ENCODE measurements at regions not wholly inside any gene's neighbourhood (a gene's known extent, or its start where the extent isn't known, plus 50 kb on each side); places are given as distances from the start of the nearest gene placed in this dataset.
A peak's percentile ranks its signal among the peaks of the same experiment; 100 is the strongest.

DNA sequence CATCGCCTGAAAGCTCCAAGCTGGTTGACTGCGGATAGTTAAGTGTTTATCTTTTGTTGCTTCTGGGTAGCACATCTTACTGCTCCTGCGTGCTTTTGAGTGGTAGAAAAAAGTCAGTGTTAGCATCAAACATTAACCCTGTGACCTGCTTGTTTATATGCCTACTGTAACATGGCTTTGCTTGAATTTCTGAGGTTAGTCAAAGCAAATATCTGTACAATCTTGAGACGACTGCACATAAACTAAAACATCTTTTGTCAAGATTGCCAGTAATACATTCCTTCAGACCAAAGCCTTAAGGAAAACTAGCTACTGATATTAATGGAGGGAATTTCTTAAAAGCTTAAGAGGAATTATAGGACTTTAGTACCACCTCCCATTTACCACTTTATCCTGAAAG is 163.7 kb downstream of the BAMBI start:
- no peak for ATAC-seq
- DNase-seq (ENCODE audit: extremely low read depth in 1 of 4, low spot score in 3 of 4), result no peak
- ChIA-PET CTCF (ENCODE audit: low intra/inter-chr PET ratio) (interaction anchor here (0.6 kb wide), 2 partner anchors 176 to 424 kb away, joined by 3 read pairs; no protein-coding TSS in a partner anchor), POLR2A (interaction anchor here (0.7 to 1.8 kb wide), 4 partner anchors 9 to 21 kb away, joined by 3 to 8 read pairs (median 3); no protein-coding TSS in a partner anchor)
- Histone ChIP-seq H3K79me2 (ENCODE audit: control insufficient read depth, insufficient read depth, low read length) (no peaks in the 10 kb centered on the region), H2AFZ (ENCODE audit: low read depth, low read length) (peak overlapping the region; percentile 13; the same call in 1 of the 2 replicates), H3K4me3 (no peak overlapping the region), H3K4me1 (replicated peaks in 1 of 2; ENCODE audit: control insufficient read depth in 2 of 2, insufficient read depth in 2 of 2, low read length in 2 of 2) (peaks cover 7 to 48% of the 10 kb centered on the region in 2 experiments), H3K9ac (ENCODE audit: insufficient read depth in 1 of 2, low read depth in 2 of 2, low read length in 2 of 2) (no peak overlapping the region), H4K20me1 (replicated peaks; ENCODE audit: control insufficient read depth, insufficient read depth, low read length) (no peaks in the 10 kb centered on the region), H3K4me2 (ENCODE audit: insufficient read depth, low read length) (no peak overlapping the region), H3K9me1 (ENCODE audit: control insufficient read depth, insufficient read depth, low read length) (no peaks in the 10 kb centered on the region), H3K27me3 (ENCODE audit: control insufficient read depth in 2 of 2, insufficient read depth in 2 of 2, low read length in 2 of 2) (no peaks in the 10 kb centered on the region), H3K27ac (ENCODE audit: extremely low read depth, low read depth, low read length) (no peak overlapping the region), H3K36me3 (ENCODE audit: control insufficient read depth, insufficient read depth, low read length) (no peaks in the 10 kb centered on the region; the same call in 2 of the 3 replicates), H3K9me3 (replicated peaks; ENCODE audit: control insufficient read depth, insufficient read depth, low read depth, low read length) (peaks cover 18% of the 10 kb centered on the region)
- BruUV-seq (replicated peaks), result no TSS peak
- intact Hi-C loops (cut with micrococcal nuclease) (no loop called here), in situ Hi-C loops (cut with MboI) (no loop called here)
- FAIRE-seq, result no peak
- 0 out of 4 replicates have a peak, but pooled peaks of 1 of the 2 experiments have one; percentile 16 for TF ChIP-seq KDM1A (IDR thresholded peaks at IDR 0.05)
- TF ChIP-seq, protein P1, sequence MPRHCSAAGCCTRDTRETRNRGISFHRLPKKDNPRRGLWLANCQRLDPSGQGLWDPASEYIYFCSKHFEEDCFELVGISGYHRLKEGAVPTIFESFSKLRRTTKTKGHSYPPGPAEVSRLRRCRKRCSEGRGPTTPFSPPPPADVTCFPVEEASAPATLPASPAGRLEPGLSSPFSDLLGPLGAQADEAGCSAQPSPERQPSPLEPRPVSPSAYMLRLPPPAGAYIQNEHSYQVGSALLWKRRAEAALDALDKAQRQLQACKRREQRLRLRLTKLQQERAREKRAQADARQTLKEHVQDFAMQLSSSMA (CRISPR knock-in tag; IDR thresholded peaks at IDR 0.05), result no peak
- 52% methylated on average over 4 of the region's 4 CpGs for WGBS (ENCODE audit: insufficient coverage, low coverage, missing lambda C conversion rate)

DNA sequence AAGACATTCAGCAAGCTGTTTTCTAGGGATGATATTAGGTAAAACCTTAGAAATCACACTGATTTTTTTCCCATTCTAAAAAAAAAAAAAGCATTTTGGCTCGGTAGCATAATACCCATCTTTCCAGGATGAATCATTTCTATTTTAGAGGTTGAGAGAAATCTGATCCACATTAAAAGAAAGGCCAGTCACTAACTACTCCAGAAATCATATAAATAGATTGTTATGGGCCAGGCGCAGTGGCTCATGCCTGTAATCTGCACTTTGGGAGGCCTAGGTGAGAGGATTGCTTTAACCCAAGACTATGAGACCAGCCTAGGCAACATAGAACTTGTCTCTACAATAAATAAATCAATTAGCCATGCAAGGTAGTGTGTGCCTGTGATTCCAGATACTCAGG is 164.3 kb downstream of the BAMBI start:
- FAIRE-seq (no peak), DNase-seq (ENCODE audit: extremely low read depth in 1 of 4, low spot score in 3 of 4) (no peak), ATAC-seq (no peak)
- in situ Hi-C loops (cut with MboI) (no loop called here), intact Hi-C loops (cut with micrococcal nuclease) (no loop called here)
- H3K36me3 ChIP-seq (ENCODE audit: control insufficient read depth, insufficient read depth, low read length), result no peaks in the 10 kb centered on the region; the same call in 2 of the 3 replicates
- no peaks in the 10 kb centered on the region for H3K9me1 ChIP-seq (ENCODE audit: control insufficient read depth, insufficient read depth, low read length)
- CTCF ChIA-PET (ENCODE audit: low intra/inter-chr PET ratio), result interaction anchor here (0.6 kb wide), 1 partner anchor 425 kb away, joined by 3 read pairs; no protein-coding TSS in a partner anchor
- no TSS peak for BruUV-seq (replicated peaks)
- H4K20me1 ChIP-seq (replicated peaks; ENCODE audit: control insufficient read depth, insufficient read depth, low read length), result no peaks in the 10 kb centered on the region
- H3K27ac ChIP-seq (ENCODE audit: extremely low read depth, low read depth, low read length), result no peak overlapping the region
- POLR2A ChIA-PET, result interaction anchor here (0.8 kb wide), 1 partner anchor 21 kb away, joined by 3 read pairs; no protein-coding TSS in a partner anchor
- no peak overlapping the region for H3K4me3 ChIP-seq
- no peak overlapping the region for H3K9ac ChIP-seq (ENCODE audit: insufficient read depth in 1 of 2, low read depth in 2 of 2, low read length in 2 of 2)
- peaks cover 18% of the 10 kb centered on the region for H3K9me3 ChIP-seq (replicated peaks; ENCODE audit: control insufficient read depth, insufficient read depth, low read depth, low read length)
- no peaks in the 10 kb centered on the region for H3K79me2 ChIP-seq (ENCODE audit: control insufficient read depth, insufficient read depth, low read length)
- H3K4me1 ChIP-seq (replicated peaks in 1 of 2; ENCODE audit: control insufficient read depth in 2 of 2, insufficient read depth in 2 of 2, low read length in 2 of 2), result peaks cover 7 to 48% of the 10 kb centered on the region in 2 experiments
- no peaks in the 10 kb centered on the region for H3K27me3 ChIP-seq (ENCODE audit: control insufficient read depth in 2 of 2, insufficient read depth in 2 of 2, low read length in 2 of 2)
- 62% methylated on average over 2 of the region's 2 CpGs for WGBS (ENCODE audit: insufficient coverage, low coverage, missing lambda C conversion rate)
- no peak overlapping the region for H3K4me2 ChIP-seq (ENCODE audit: insufficient read depth, low read length)
- H2AFZ ChIP-seq (ENCODE audit: low read depth, low read length), result no peak overlapping the region
- TF ChIP-seq MXI1 (IDR thresholded peaks at IDR 0.05; ENCODE audit: low read depth, low read length) (no peak), STAT5B (CRISPR knock-in tag; IDR thresholded peaks at IDR 0.05) (no peak), KLF13 (tag; IDR thresholded peaks at IDR 0.05; ENCODE audit: borderline replicate concordance, low read depth) (no peak), SMAD4 (CRISPR knock-in tag; conservative IDR thresholded peaks at IDR 0.05) (no peak), FUS (optimal IDR thresholded peaks at IDR 0.05; ENCODE audit: low read depth, low read length) (no peak), ZNF764 (CRISPR knock-in tag; IDR thresholded peaks at IDR 0.05; ENCODE audit: low read depth) (no peak), FOXA1 (IDR thresholded peaks at IDR 0.05; ENCODE audit: borderline replicate concordance) (no peak), NCOA6 (IDR thresholded peaks at IDR 0.05) (no peak)
- TF ChIP-seq, protein P2, sequence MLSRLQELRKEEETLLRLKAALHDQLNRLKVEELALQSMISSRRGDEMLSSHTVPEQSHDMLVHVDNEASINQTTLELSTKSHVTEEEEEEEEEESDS (CRISPR knock-in tag; IDR thresholded peaks at IDR 0.05), result no peak
- TF ChIP-seq, protein P3, sequence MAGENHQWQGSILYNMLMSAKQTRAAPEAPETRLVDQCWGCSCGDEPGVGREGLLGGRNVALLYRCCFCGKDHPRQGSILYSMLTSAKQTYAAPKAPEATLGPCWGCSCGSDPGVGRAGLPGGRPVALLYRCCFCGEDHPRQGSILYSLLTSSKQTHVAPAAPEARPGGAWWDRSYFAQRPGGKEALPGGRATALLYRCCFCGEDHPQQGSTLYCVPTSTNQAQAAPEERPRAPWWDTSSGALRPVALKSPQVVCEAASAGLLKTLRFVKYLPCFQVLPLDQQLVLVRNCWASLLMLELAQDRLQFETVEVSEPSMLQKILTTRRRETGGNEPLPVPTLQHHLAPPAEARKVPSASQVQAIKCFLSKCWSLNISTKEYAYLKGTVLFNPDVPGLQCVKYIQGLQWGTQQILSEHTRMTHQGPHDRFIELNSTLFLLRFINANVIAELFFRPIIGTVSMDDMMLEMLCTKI (IDR thresholded peaks at IDR 0.05; ENCODE audit: partially characterized antibody), result no peak
- TF ChIP-seq, protein P4, sequence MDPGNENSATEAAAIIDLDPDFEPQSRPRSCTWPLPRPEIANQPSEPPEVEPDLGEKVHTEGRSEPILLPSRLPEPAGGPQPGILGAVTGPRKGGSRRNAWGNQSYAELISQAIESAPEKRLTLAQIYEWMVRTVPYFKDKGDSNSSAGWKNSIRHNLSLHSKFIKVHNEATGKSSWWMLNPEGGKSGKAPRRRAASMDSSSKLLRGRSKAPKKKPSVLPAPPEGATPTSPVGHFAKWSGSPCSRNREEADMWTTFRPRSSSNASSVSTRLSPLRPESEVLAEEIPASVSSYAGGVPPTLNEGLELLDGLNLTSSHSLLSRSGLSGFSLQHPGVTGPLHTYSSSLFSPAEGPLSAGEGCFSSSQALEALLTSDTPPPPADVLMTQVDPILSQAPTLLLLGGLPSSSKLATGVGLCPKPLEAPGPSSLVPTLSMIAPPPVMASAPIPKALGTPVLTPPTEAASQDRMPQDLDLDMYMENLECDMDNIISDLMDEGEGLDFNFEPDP (CRISPR knock-in tag; IDR thresholded peaks at IDR 0.05), result no peak
